ENCODE measurements at regions not wholly inside any gene's neighbourhood (a gene's known extent, or its start where the extent isn't known, plus 50 kb on each side); places are given as distances from the start of the nearest gene placed in this dataset.

DNA sequence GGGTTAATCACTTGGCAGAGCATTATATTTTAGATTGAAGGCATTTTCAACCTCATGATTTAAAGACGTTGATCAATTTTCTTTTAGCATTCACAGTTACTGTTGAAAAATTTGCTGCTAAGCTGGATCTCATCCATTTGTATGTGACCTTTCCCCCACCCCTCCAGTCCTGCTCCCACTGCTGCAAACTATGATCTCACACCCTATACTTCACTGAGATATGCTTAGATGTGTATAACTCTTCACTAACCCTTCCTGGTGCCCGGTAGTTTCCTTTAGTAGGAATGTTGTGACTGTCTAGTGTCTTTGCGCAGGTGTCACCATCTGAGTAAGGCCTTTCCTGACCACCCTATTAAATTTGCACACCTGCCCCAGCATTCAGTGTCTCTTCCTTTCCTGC is 67.0 kb upstream of the C1orf21 start:
- Histone ChIP-seq H3K36me3 (ENCODE audit: insufficient read depth, low read length) (no peaks in the 10 kb centered on the region), H3K4me3 (ENCODE audit: low read depth in 1 of 2, low read length in 2 of 2) (no peak overlapping the region), H3K4me1 (ENCODE audit: insufficient read depth, low read length) (no peaks in the 10 kb centered on the region), H3K79me2 (ENCODE audit: insufficient read depth, low read length) (no peaks in the 10 kb centered on the region), H3K9me3 (ENCODE audit: insufficient read depth, low read length, severe bottlenecking) (no peaks in the 10 kb centered on the region), H3K27me3 (ENCODE audit: insufficient read depth, low read length, poor library complexity) (no peaks in the 10 kb centered on the region), H3K9ac (ENCODE audit: low read depth, low read length) (no peak overlapping the region), H3K4me2 (ENCODE audit: insufficient read depth, low read length) (no peak overlapping the region), H4K20me1 (ENCODE audit: insufficient read depth, low read length) (no peaks in the 10 kb centered on the region), H2AFZ (ENCODE audit: low read depth, low read length) (no peak overlapping the region), H3K27ac (ENCODE audit: low read length) (no peak overlapping the region)
- no peak for TF ChIP-seq EZH2 (IDR thresholded peaks at IDR 0.05; ENCODE audit: borderline replicate concordance, low read depth, low read length, severe bottlenecking)
- no peak for TF ChIP-seq CTCF (IDR thresholded peaks at IDR 0.05; ENCODE audit: borderline replicate concordance, extremely low read depth, low read length, poor library complexity, severe bottlenecking)
- no peak for DNase-seq
- no peak for ATAC-seq (ENCODE audit: insufficient read depth, low read depth)

DNA sequence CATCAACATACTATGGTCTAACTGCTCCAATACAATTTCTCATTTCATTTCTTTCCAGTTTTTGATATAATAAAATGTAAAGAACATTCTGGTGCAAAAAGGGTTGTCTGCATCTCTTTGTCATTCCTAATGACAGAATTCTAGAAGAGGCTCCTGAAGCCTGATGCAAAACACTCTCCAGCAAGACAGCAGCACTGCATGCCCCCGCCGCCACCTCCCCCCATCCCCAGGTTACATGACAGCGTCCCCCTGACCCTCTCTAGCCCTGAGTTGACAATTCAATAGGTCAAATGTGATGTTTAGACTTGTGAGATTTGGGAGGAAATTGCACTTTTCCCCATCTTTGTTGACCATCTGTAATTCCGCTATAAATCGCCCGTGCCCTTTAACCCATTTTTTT is 64.6 kb upstream of the C1orf21 start:
- Histone ChIP-seq H3K27me3 (ENCODE audit: insufficient read depth, low read length, poor library complexity) (no peaks in the 10 kb centered on the region), H3K9me3 (ENCODE audit: insufficient read depth, low read length, severe bottlenecking) (no peaks in the 10 kb centered on the region), H3K4me1 (ENCODE audit: insufficient read depth, low read length) (no peaks in the 10 kb centered on the region), H3K36me3 (ENCODE audit: insufficient read depth, low read length) (no peaks in the 10 kb centered on the region), H3K27ac (ENCODE audit: low read length) (no peak overlapping the region), H3K4me3 (ENCODE audit: low read depth in 1 of 2, low read length in 2 of 2) (no peak overlapping the region), H4K20me1 (ENCODE audit: insufficient read depth, low read length) (no peaks in the 10 kb centered on the region), H3K4me2 (ENCODE audit: insufficient read depth, low read length) (no peak overlapping the region), H2AFZ (ENCODE audit: low read depth, low read length) (no peak overlapping the region), H3K79me2 (ENCODE audit: insufficient read depth, low read length) (no peaks in the 10 kb centered on the region), H3K9ac (ENCODE audit: low read depth, low read length) (no peak overlapping the region)
- ATAC-seq (ENCODE audit: insufficient read depth, low read depth) = no peak
- TF ChIP-seq CTCF (IDR thresholded peaks at IDR 0.05; ENCODE audit: borderline replicate concordance, extremely low read depth, low read length, poor library complexity, severe bottlenecking) (no peak), EZH2 (IDR thresholded peaks at IDR 0.05; ENCODE audit: borderline replicate concordance, low read depth, low read length, severe bottlenecking) (no peak)
- DNase-seq = no peak

- Histone ChIP-seq H3K4me3 (ENCODE audit: low read depth in 1 of 2, low read length in 2 of 2) (no peak overlapping the region), H3K4me1 (ENCODE audit: insufficient read depth, low read length) (no peaks in the 10 kb centered on the region), H3K36me3 (ENCODE audit: insufficient read depth, low read length) (no peaks in the 10 kb centered on the region), H3K4me2 (ENCODE audit: insufficient read depth, low read length) (no peak overlapping the region), H3K27me3 (ENCODE audit: insufficient read depth, low read length, poor library complexity) (no peaks in the 10 kb centered on the region), H3K79me2 (ENCODE audit: insufficient read depth, low read length) (no peaks in the 10 kb centered on the region), H2AFZ (ENCODE audit: low read depth, low read length) (no peak overlapping the region), H3K27ac (ENCODE audit: low read length) (no peak overlapping the region), H4K20me1 (ENCODE audit: insufficient read depth, low read length) (no peaks in the 10 kb centered on the region), H3K9ac (ENCODE audit: low read depth, low read length) (no peak overlapping the region), H3K9me3 (ENCODE audit: insufficient read depth, low read length, severe bottlenecking) (no peaks in the 10 kb centered on the region)
- no peak for DNase-seq
- TF ChIP-seq CTCF (IDR thresholded peaks at IDR 0.05; ENCODE audit: borderline replicate concordance, extremely low read depth, low read length, poor library complexity, severe bottlenecking) = no peak
- no peak for TF ChIP-seq EZH2 (IDR thresholded peaks at IDR 0.05; ENCODE audit: borderline replicate concordance, low read depth, low read length, severe bottlenecking)
- no peak for ATAC-seq (ENCODE audit: insufficient read depth, low read depth)
Measured at GRCh38 chr1:184324972-184325371, 61.9 kb upstream of the C1orf21 start.

GRCh38 chr1:184326278-184326677 is 60.6 kb upstream of the C1orf21 start:
- Histone ChIP-seq H3K27ac (ENCODE audit: low read length) (no peak overlapping the region), H3K79me2 (ENCODE audit: insufficient read depth, low read length) (no peaks in the 10 kb centered on the region), H3K4me3 (ENCODE audit: low read depth in 1 of 2, low read length in 2 of 2) (no peak overlapping the region), H3K9ac (ENCODE audit: low read depth, low read length) (no peak overlapping the region), H3K9me3 (ENCODE audit: insufficient read depth, low read length, severe bottlenecking) (no peaks in the 10 kb centered on the region), H3K4me1 (ENCODE audit: insufficient read depth, low read length) (no peaks in the 10 kb centered on the region), H3K36me3 (ENCODE audit: insufficient read depth, low read length) (no peaks in the 10 kb centered on the region), H3K27me3 (ENCODE audit: insufficient read depth, low read length, poor library complexity) (no peaks in the 10 kb centered on the region), H4K20me1 (ENCODE audit: insufficient read depth, low read length) (no peaks in the 10 kb centered on the region), H3K4me2 (ENCODE audit: insufficient read depth, low read length) (no peak overlapping the region), H2AFZ (ENCODE audit: low read depth, low read length) (no peak overlapping the region)
- ATAC-seq (ENCODE audit: insufficient read depth, low read depth) = no peak
- TF ChIP-seq CTCF (IDR thresholded peaks at IDR 0.05; ENCODE audit: borderline replicate concordance, extremely low read depth, low read length, poor library complexity, severe bottlenecking) = no peak
- no peak for TF ChIP-seq EZH2 (IDR thresholded peaks at IDR 0.05; ENCODE audit: borderline replicate concordance, low read depth, low read length, severe bottlenecking)
- no peak for DNase-seq
